Stimulated activated naive B cell treated with anti-CD40 and anti-IgM and Interleukin-4, amounts not matched to agents 10 μg/mL and 1 μg/mL and 100 μg/mL, for 72 hours (primary cell): ENCODE measurements at regions not wholly inside any gene's neighbourhood (a gene's known extent, or its start where the extent isn't known, plus 50 kb on each side); places are given as distances from the start of the nearest gene placed in this dataset.

ENCODE experiments used
- ATAC-seq, 2 donors: fragments of 150-1000 bp; cut with Tn5 transposase; replicated peaks; 2 replicates each; pipeline ENCODE4 v1.10.0; 2021; ENCODE audit warnings: moderate library complexity in 1 of 2
- DNase-seq: peaks from one replicate; pipeline ENCODE4 v3.0.0; 2021
- H3K27ac Mint-ChIP-seq: one replicate; pipeline ENCODE4 v1.8.0; 2022; ENCODE audit warnings: mild to moderate bottlenecking, mixed read lengths
- H3K27me3 Mint-ChIP-seq, 2 donors: one replicate each; pipeline ENCODE4 v1.8.0; 2022; ENCODE audit warnings: mixed read lengths in 2 of 2
- H3K36me3 Mint-ChIP-seq, 2 donors: one replicate each; pipeline ENCODE4 v1.8.0; 2022; ENCODE audit warnings: mixed read lengths in 2 of 2, mild to moderate bottlenecking in 1 of 2
- H3K4me1 Mint-ChIP-seq, 2 donors: one replicate each; pipeline ENCODE4 v1.8.0; 2022; ENCODE audit warnings: mixed read lengths in 2 of 2, mild to moderate bottlenecking in 1 of 2
- H3K4me3 Mint-ChIP-seq, 2 donors: one replicate each; pipeline ENCODE4 v1.8.0; 2022; ENCODE audit warnings: mild to moderate bottlenecking in 2 of 2, mixed read lengths in 2 of 2, moderate library complexity in 1 of 2
- H3K9me3 Mint-ChIP-seq, 2 donors: one replicate each; pipeline ENCODE4 v1.8.0; 2022; ENCODE audit warnings: mixed read lengths in 2 of 2, mild to moderate bottlenecking in 1 of 2

GRCh38 chrX:7789200-7789599 is 53.8 kb upstream of the VCX start:
- Mint-ChIP-seq H3K9me3 (peaks cover 7 to 15% of the 10 kb centered on the region in 2 donors), H3K27me3 (no peaks in the 10 kb centered on the region), H3K4me1 (no peaks in the 10 kb centered on the region), H3K4me3 (no peak overlapping the region), H3K27ac (no peak overlapping the region), H3K36me3 (no peaks in the 10 kb centered on the region)
- no peak for ATAC-seq
- no peak for DNase-seq

- Mint-ChIP-seq H3K4me3 (no peak overlapping the region), H3K4me1 (no peaks in the 10 kb centered on the region), H3K27me3 (no peaks in the 10 kb centered on the region), H3K27ac (no peak overlapping the region), H3K36me3 (no peaks in the 10 kb centered on the region), H3K9me3 (peaks cover 7 to 15% of the 10 kb centered on the region in 2 donors)
- no peak for DNase-seq
- no peak for ATAC-seq
Measured at GRCh38 chrX:7788334-7788733, 54.6 kb upstream of the VCX start.

GRCh38 chrX:7787714-7788113 is 55.3 kb upstream of the VCX start:
- no peaks in the 10 kb centered on the region for H3K4me1 Mint-ChIP-seq
- no peak overlapping the region for H3K27ac Mint-ChIP-seq

GRCh38 chrX:7784580-7784979 is 58.4 kb upstream of the VCX start:
- no peak overlapping the region for H3K27ac Mint-ChIP-seq
- H3K9me3 Mint-ChIP-seq: peaks cover 3 to 8% of the 10 kb centered on the region in 2 donors
- DNase-seq (no peak), ATAC-seq (no peak)
- no peak overlapping the region for H3K4me3 Mint-ChIP-seq
- no peaks in the 10 kb centered on the region for H3K27me3 Mint-ChIP-seq
- H3K4me1 Mint-ChIP-seq: no peaks in the 10 kb centered on the region
- no peaks in the 10 kb centered on the region for H3K36me3 Mint-ChIP-seq

More at GRCh38 chrX:7787714-7788113, 55.3 kb upstream of the VCX start:
- Mint-ChIP-seq H3K4me3 (no peak overlapping the region), H3K27me3 (no peaks in the 10 kb centered on the region), H3K36me3 (no peaks in the 10 kb centered on the region), H3K9me3 (peaks cover 7 to 15% of the 10 kb centered on the region in 2 donors)
- DNase-seq: no peak
- no peak for ATAC-seq

GRCh38 chrX:7779644-7780043 is 63.3 kb upstream of the VCX start:
- Mint-ChIP-seq H3K36me3 (no peaks in the 10 kb centered on the region), H3K4me1 (no peaks in the 10 kb centered on the region), H3K27me3 (no peaks in the 10 kb centered on the region), H3K27ac (no peak overlapping the region), H3K4me3 (no peak overlapping the region), H3K9me3 (peaks cover 0 to 3% of the 10 kb centered on the region in 2 donors)
- no peak for DNase-seq
- ATAC-seq: no peak

- H3K9me3 Mint-ChIP-seq: no peaks in the 10 kb centered on the region
- no peaks in the 10 kb centered on the region for H3K27me3 Mint-ChIP-seq
- DNase-seq (no peak), ATAC-seq (no peak)
- H3K4me3 Mint-ChIP-seq: no peak overlapping the region
- no peaks in the 10 kb centered on the region for H3K36me3 Mint-ChIP-seq
- H3K4me1 Mint-ChIP-seq: no peaks in the 10 kb centered on the region
- H3K27ac Mint-ChIP-seq: no peak overlapping the region
Measured at GRCh38 chrX:7775987-7776386, 67.0 kb upstream of the VCX start.

GRCh38 chrX:7771788-7772438 is 71.1 kb upstream of the VCX start:
- Mint-ChIP-seq H3K36me3 (no peaks in the 10 kb centered on the region), H3K27me3 (no peaks in the 10 kb centered on the region), H3K4me1 (no peaks in the 10 kb centered on the region), H3K4me3 (no peak overlapping the region), H3K27ac (no peak overlapping the region), H3K9me3 (peaks cover 5 to 9% of the 10 kb centered on the region in 2 donors)
- ATAC-seq (no peak), DNase-seq (no peak)

- Mint-ChIP-seq H3K9me3 (peaks cover 0 to 5% of the 10 kb centered on the region in 2 donors), H3K4me1 (no peaks in the 10 kb centered on the region), H3K27me3 (peaks cover 0 to 3% of the 10 kb centered on the region in 2 donors), H3K27ac (no peak overlapping the region), H3K4me3 (no peak overlapping the region), H3K36me3 (no peaks in the 10 kb centered on the region)
- no peak for DNase-seq
- ATAC-seq: no peak
Measured at GRCh38 chrX:7759830-7760229, 83.1 kb upstream of the VCX start.

GRCh38 chrX:7746856-7747255 is 96.1 kb upstream of the VCX start:
- no peak overlapping the region for H3K4me3 Mint-ChIP-seq
- no peaks in the 10 kb centered on the region for H3K36me3 Mint-ChIP-seq
- ATAC-seq: no peak
- H3K27me3 Mint-ChIP-seq: no peaks in the 10 kb centered on the region
- no peaks in the 10 kb centered on the region for H3K4me1 Mint-ChIP-seq
- peaks cover 2 to 4% of the 10 kb centered on the region in 2 donors for H3K9me3 Mint-ChIP-seq
- DNase-seq: no peak
- no peak overlapping the region for H3K27ac Mint-ChIP-seq

GRCh38 chrX:7730071-7730470 is 112.9 kb upstream of the VCX start:
- ATAC-seq: no peak
- no peak overlapping the region for H3K4me3 Mint-ChIP-seq
- H3K27ac Mint-ChIP-seq: no peak overlapping the region
- no peak for DNase-seq
- no peaks in the 10 kb centered on the region for H3K9me3 Mint-ChIP-seq
- H3K4me1 Mint-ChIP-seq: no peaks in the 10 kb centered on the region
- H3K27me3 Mint-ChIP-seq: no peaks in the 10 kb centered on the region
- H3K36me3 Mint-ChIP-seq: no peaks in the 10 kb centered on the region

GRCh38 chrX:7720519-7720918 is 122.5 kb upstream of the VCX start:
- ATAC-seq (no peak), DNase-seq (no peak)
- Mint-ChIP-seq H3K27me3 (no peaks in the 10 kb centered on the region), H3K4me1 (no peaks in the 10 kb centered on the region), H3K27ac (no peak overlapping the region), H3K4me3 (no peak overlapping the region), H3K36me3 (no peaks in the 10 kb centered on the region), H3K9me3 (no peaks in the 10 kb centered on the region)

- DNase-seq: no peak
- Mint-ChIP-seq H3K27ac (no peak overlapping the region), H3K27me3 (peaks cover 0 to 5% of the 10 kb centered on the region in 2 donors), H3K9me3 (no peaks in the 10 kb centered on the region), H3K4me3 (no peak overlapping the region), H3K36me3 (no peaks in the 10 kb centered on the region), H3K4me1 (no peaks in the 10 kb centered on the region)
- ATAC-seq: no peak
Measured at GRCh38 chrX:7714351-7714750, 128.6 kb upstream of the VCX start.

GRCh38 chrX:7711167-7711566 is 131.8 kb upstream of the VCX start:
- Mint-ChIP-seq H3K27me3 (peaks cover 0 to 6% of the 10 kb centered on the region in 2 donors), H3K36me3 (no peaks in the 10 kb centered on the region), H3K4me3 (no peak overlapping the region), H3K9me3 (no peaks in the 10 kb centered on the region), H3K4me1 (no peaks in the 10 kb centered on the region), H3K27ac (no peak overlapping the region)
- DNase-seq (no peak), ATAC-seq (no peak)

GRCh38 chrX:7709845-7710244 is 133.1 kb upstream of the VCX start:
- no peak for DNase-seq
- peaks cover 0 to 6% of the 10 kb centered on the region in 2 donors for H3K27me3 Mint-ChIP-seq
- H3K9me3 Mint-ChIP-seq: no peaks in the 10 kb centered on the region
- no peak overlapping the region for H3K4me3 Mint-ChIP-seq
- H3K36me3 Mint-ChIP-seq: no peaks in the 10 kb centered on the region
- ATAC-seq: no peak
- H3K27ac Mint-ChIP-seq: no peak overlapping the region
- H3K4me1 Mint-ChIP-seq: no peaks in the 10 kb centered on the region

- peaks cover 0 to 4% of the 10 kb centered on the region in 2 donors for H3K9me3 Mint-ChIP-seq
- no peaks in the 10 kb centered on the region for H3K4me1 Mint-ChIP-seq
- no peak overlapping the region for H3K4me3 Mint-ChIP-seq
Measured at GRCh38 chrX:7706032-7706431, 136.9 kb upstream of the VCX start.

GRCh38 chrX:7704205-7704604 is 138.8 kb upstream of the VCX start:
- H3K36me3 Mint-ChIP-seq: no peaks in the 10 kb centered on the region
- peaks cover 0 to 4% of the 10 kb centered on the region in 2 donors for H3K9me3 Mint-ChIP-seq
- no peaks in the 10 kb centered on the region for H3K4me1 Mint-ChIP-seq
- no peak overlapping the region for H3K27ac Mint-ChIP-seq
- no peak for ATAC-seq
- no peak for DNase-seq
- H3K4me3 Mint-ChIP-seq: no peak overlapping the region
- H3K27me3 Mint-ChIP-seq: no peaks in the 10 kb centered on the region

More at GRCh38 chrX:7706032-7706431, 136.9 kb upstream of the VCX start:
- DNase-seq: no peak
- H3K27me3 Mint-ChIP-seq: peaks cover 0 to 6% of the 10 kb centered on the region in 2 donors
- no peak for ATAC-seq
- no peaks in the 10 kb centered on the region for H3K36me3 Mint-ChIP-seq
- H3K27ac Mint-ChIP-seq: no peak overlapping the region
